ENCODE measurements at regions not wholly inside any gene's neighbourhood (a gene's known extent, or its start where the extent isn't known, plus 50 kb on each side); places are given as distances from the start of the nearest gene placed in this dataset. TPM values are rescaled to one million over a fixed set of nuclear protein-coding genes. Genes with fewer than 3 reads are reported as not detected.

- Histone ChIP-seq H3K36me3 (replicated peaks in 1 of 2; ENCODE audit: control insufficient read depth in 2 of 2, insufficient read depth in 2 of 2, low read length in 2 of 2) (no peaks in the 10 kb centered on the region), H2BK15ac (ENCODE audit: low read length) (no peak overlapping the region), H2AK5ac (ENCODE audit: low read depth, low read length) (no peak overlapping the region), H3K79me1 (ENCODE audit: low read depth, low read length) (no peaks in the 10 kb centered on the region), H2BK12ac (ENCODE audit: low read length) (no peak overlapping the region), H3K23ac (ENCODE audit: low read depth, low read length, poor library complexity) (no peak overlapping the region), H3K4me1 (ENCODE audit: control insufficient read depth in 2 of 2, insufficient read depth in 1 of 2, low read depth in 1 of 2, low read length in 2 of 2) (peaks cover 2 to 29% of the 10 kb centered on the region in 2 donors), H4K91ac (ENCODE audit: low read depth, low read length, poor library complexity) (no peak overlapping the region), H3K9ac (ENCODE audit: low read depth, low read length, poor library complexity) (no peak overlapping the region), H3K14ac (ENCODE audit: low read length) (no peak overlapping the region), H3K4ac (ENCODE audit: low read length) (no peak overlapping the region), H3K27me3 (ENCODE audit: control insufficient read depth in 3 of 3, insufficient read depth in 3 of 3, low read depth in 1 of 3, low read length in 3 of 3) (no peaks in the 10 kb centered on the region), H3K4me2 (ENCODE audit: insufficient read depth, low read length, poor library complexity, severe bottlenecking) (no peak overlapping the region), H3K27ac (replicated peaks; ENCODE audit: low read length) (no peak overlapping the region), H2BK5ac (ENCODE audit: low read length) (no peak overlapping the region), H2BK120ac (ENCODE audit: low read depth, low read length) (no peak overlapping the region), H2AFZ (ENCODE audit: low read length) (no peak overlapping the region), H3K18ac (ENCODE audit: low read length) (no peak overlapping the region), H4K8ac (ENCODE audit: low read depth, low read length) (no peak overlapping the region), H3K9me3 (replicated peaks in 1 of 2; ENCODE audit: control insufficient read depth in 2 of 2, insufficient read depth in 1 of 2, low read depth in 1 of 2, low read length in 2 of 2) (no peaks in the 10 kb centered on the region), H3K4me3 (ENCODE audit: low read length in 2 of 2) (no peak overlapping the region)
- DNase-seq (ENCODE audit: low spot score): peak; percentile 48
- no CpG with 5 or more reads among the region's 1 CpG for WGBS, 2 donors (ENCODE audit: extremely low coverage in 2 of 2, insufficient read length in 2 of 2, insufficient replicate concordance in 1 of 2)
These were observed 618.1 kb downstream of the PYDC2 start for GRCh38 chr3:192079098-192079497.

GRCh38 chr3:192080336-192080735, 619.4 kb downstream of the PYDC2 start:
- DNase-seq (ENCODE audit: low spot score): no peak
- H3K9me3 ChIP-seq (replicated peaks in 1 of 2; ENCODE audit: control insufficient read depth in 2 of 2, insufficient read depth in 1 of 2, low read depth in 1 of 2, low read length in 2 of 2): no peaks in the 10 kb centered on the region
- H3K9ac ChIP-seq (ENCODE audit: low read depth, low read length, poor library complexity): no peak overlapping the region
- H3K79me1 ChIP-seq (ENCODE audit: low read depth, low read length): no peaks in the 10 kb centered on the region
- no peak overlapping the region for H3K4me2 ChIP-seq (ENCODE audit: insufficient read depth, low read length, poor library complexity, severe bottlenecking)
- H4K8ac ChIP-seq (ENCODE audit: low read depth, low read length): no peak overlapping the region
- no peak overlapping the region for H2BK120ac ChIP-seq (ENCODE audit: low read depth, low read length)
- no peak overlapping the region for H2BK12ac ChIP-seq (ENCODE audit: low read length)
- no peak overlapping the region for H3K4me3 ChIP-seq (ENCODE audit: low read length in 2 of 2)
- no peaks in the 10 kb centered on the region for H3K27me3 ChIP-seq (ENCODE audit: control insufficient read depth in 3 of 3, insufficient read depth in 3 of 3, low read depth in 1 of 3, low read length in 3 of 3)
- no CpG with 5 or more reads among the region's 1 CpG for WGBS, 2 donors (ENCODE audit: extremely low coverage in 2 of 2, insufficient read length in 2 of 2, insufficient replicate concordance in 1 of 2)
- no peak overlapping the region for H4K91ac ChIP-seq (ENCODE audit: low read depth, low read length, poor library complexity)
- no peak overlapping the region for H3K14ac ChIP-seq (ENCODE audit: low read length)
- no peak overlapping the region for H2BK5ac ChIP-seq (ENCODE audit: low read length)
- H3K4me1 ChIP-seq (ENCODE audit: control insufficient read depth in 2 of 2, insufficient read depth in 1 of 2, low read depth in 1 of 2, low read length in 2 of 2): peaks cover 2 to 29% of the 10 kb centered on the region in 2 donors
- H3K36me3 ChIP-seq (replicated peaks in 1 of 2; ENCODE audit: control insufficient read depth in 2 of 2, insufficient read depth in 2 of 2, low read length in 2 of 2): no peaks in the 10 kb centered on the region
- no peak overlapping the region for H3K18ac ChIP-seq (ENCODE audit: low read length)
- H3K4ac ChIP-seq (ENCODE audit: low read length): no peak overlapping the region
- H2AK5ac ChIP-seq (ENCODE audit: low read depth, low read length): no peak overlapping the region
- H2AFZ ChIP-seq (ENCODE audit: low read length): no peak overlapping the region
- H2BK15ac ChIP-seq (ENCODE audit: low read length): no peak overlapping the region
- H3K23ac ChIP-seq (ENCODE audit: low read depth, low read length, poor library complexity): no peak overlapping the region
- H3K27ac ChIP-seq (replicated peaks; ENCODE audit: low read length): no peak overlapping the region

- Histone ChIP-seq H2BK5ac (ENCODE audit: low read length) (no peak overlapping the region), H2AFZ (ENCODE audit: low read length) (no peak overlapping the region), H2BK15ac (ENCODE audit: low read length) (no peak overlapping the region), H3K27ac (replicated peaks; ENCODE audit: low read length) (no peak overlapping the region), H2AK5ac (ENCODE audit: low read depth, low read length) (no peak overlapping the region), H3K18ac (ENCODE audit: low read length) (no peak overlapping the region), H4K91ac (ENCODE audit: low read depth, low read length, poor library complexity) (no peak overlapping the region), H3K4me2 (ENCODE audit: insufficient read depth, low read length, poor library complexity, severe bottlenecking) (no peak overlapping the region), H3K4ac (ENCODE audit: low read length) (no peak overlapping the region), H2BK12ac (ENCODE audit: low read length) (no peak overlapping the region), H3K36me3 (replicated peaks in 1 of 2; ENCODE audit: control insufficient read depth in 2 of 2, insufficient read depth in 2 of 2, low read length in 2 of 2) (no peaks in the 10 kb centered on the region), H3K9ac (ENCODE audit: low read depth, low read length, poor library complexity) (no peak overlapping the region), H3K4me3 (ENCODE audit: low read length in 2 of 2) (no peak overlapping the region), H3K23ac (ENCODE audit: low read depth, low read length, poor library complexity) (no peak overlapping the region), H2BK120ac (ENCODE audit: low read depth, low read length) (no peak overlapping the region), H3K9me3 (replicated peaks in 1 of 2; ENCODE audit: control insufficient read depth in 2 of 2, insufficient read depth in 1 of 2, low read depth in 1 of 2, low read length in 2 of 2) (no peaks in the 10 kb centered on the region), H3K27me3 (ENCODE audit: control insufficient read depth in 3 of 3, insufficient read depth in 3 of 3, low read depth in 1 of 3, low read length in 3 of 3) (no peaks in the 10 kb centered on the region), H3K79me1 (ENCODE audit: low read depth, low read length) (no peaks in the 10 kb centered on the region), H3K4me1 (ENCODE audit: control insufficient read depth in 2 of 2, insufficient read depth in 1 of 2, low read depth in 1 of 2, low read length in 2 of 2) (peaks cover 2 to 25% of the 10 kb centered on the region in 2 donors), H3K14ac (ENCODE audit: low read length) (no peak overlapping the region), H4K8ac (ENCODE audit: low read depth, low read length) (no peak overlapping the region)
- WGBS, 2 donors (ENCODE audit: extremely low coverage in 2 of 2, insufficient read length in 2 of 2, insufficient replicate concordance in 1 of 2): no CpG with 5 or more reads among the region's 5 CpGs
- DNase-seq (ENCODE audit: low spot score): no peak
These were observed 622.0 kb downstream of the PYDC2 start for GRCh38 chr3:192082730-192083660.

Small RNAs in the stretch of these regions (small RNA-seq; reads per million reads assigned to genes)
- not detected for gene RF00019 (ENCODE audit: insufficient read depth)

Measured in neuronal stem cell (in vitro differentiated cells).